Osteocyte (in vitro differentiated cells): ENCODE measurements at regions not wholly inside any gene's neighbourhood (a gene's known extent, or its start where the extent isn't known, plus 50 kb on each side); places are given as distances from the start of the nearest gene placed in this dataset.
"Not testable (repeated sequence)": the region's sequence is repeated elsewhere in the genome, so short reads cannot be mapped to it uniquely, and the experiment has no call there.

ENCODE experiments used
- DNase-seq: peaks from one replicate; pipeline ENCODE4 v3.0.0; 2021; ENCODE audit warnings: mixed read lengths; ENCODE audit not compliant: unreplicated experiment; ENCODE audit errors: extremely low spot score
- H3K27ac Mint-ChIP-seq: one replicate; pipeline ENCODE4 v1.8.0; 2021; ENCODE audit warnings: mild to moderate bottlenecking, mixed read lengths; ENCODE audit not compliant: unreplicated experiment
- H3K27me3 Mint-ChIP-seq: one replicate; pipeline ENCODE4 v1.8.0; 2021; ENCODE audit warnings: mixed read lengths; ENCODE audit not compliant: unreplicated experiment
- H3K36me3 Mint-ChIP-seq: one replicate; pipeline ENCODE4 v1.8.0; 2021; ENCODE audit warnings: mixed read lengths; ENCODE audit not compliant: unreplicated experiment
- H3K4me1 Mint-ChIP-seq: one replicate; pipeline ENCODE4 v1.8.0; 2021; ENCODE audit warnings: mixed read lengths; ENCODE audit not compliant: unreplicated experiment
- H3K4me3 Mint-ChIP-seq: one replicate; pipeline ENCODE4 v1.8.0; 2021; ENCODE audit warnings: mild to moderate bottlenecking, moderate library complexity, mixed read lengths; ENCODE audit not compliant: unreplicated experiment
- H3K9me3 Mint-ChIP-seq: one replicate; pipeline ENCODE4 v1.8.0; 2021; ENCODE audit warnings: mixed read lengths; ENCODE audit not compliant: unreplicated experiment
- TF ChIP-seq, protein P1 (sequence below): fragments of 200-600 bp; sonication (generic); IDR thresholded peaks from 2 replicates; pipeline ENCODE4 v1.5.0; 2021; ENCODE audit warnings: antibody characterized with exemption, mild to moderate bottlenecking, moderate library complexity

- TF ChIP-seq, protein P1, sequence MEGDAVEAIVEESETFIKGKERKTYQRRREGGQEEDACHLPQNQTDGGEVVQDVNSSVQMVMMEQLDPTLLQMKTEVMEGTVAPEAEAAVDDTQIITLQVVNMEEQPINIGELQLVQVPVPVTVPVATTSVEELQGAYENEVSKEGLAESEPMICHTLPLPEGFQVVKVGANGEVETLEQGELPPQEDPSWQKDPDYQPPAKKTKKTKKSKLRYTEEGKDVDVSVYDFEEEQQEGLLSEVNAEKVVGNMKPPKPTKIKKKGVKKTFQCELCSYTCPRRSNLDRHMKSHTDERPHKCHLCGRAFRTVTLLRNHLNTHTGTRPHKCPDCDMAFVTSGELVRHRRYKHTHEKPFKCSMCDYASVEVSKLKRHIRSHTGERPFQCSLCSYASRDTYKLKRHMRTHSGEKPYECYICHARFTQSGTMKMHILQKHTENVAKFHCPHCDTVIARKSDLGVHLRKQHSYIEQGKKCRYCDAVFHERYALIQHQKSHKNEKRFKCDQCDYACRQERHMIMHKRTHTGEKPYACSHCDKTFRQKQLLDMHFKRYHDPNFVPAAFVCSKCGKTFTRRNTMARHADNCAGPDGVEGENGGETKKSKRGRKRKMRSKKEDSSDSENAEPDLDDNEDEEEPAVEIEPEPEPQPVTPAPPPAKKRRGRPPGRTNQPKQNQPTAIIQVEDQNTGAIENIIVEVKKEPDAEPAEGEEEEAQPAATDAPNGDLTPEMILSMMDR: no peak
- no peaks in the 10 kb centered on the region for H3K9me3 Mint-ChIP-seq
- no peaks in the 10 kb centered on the region for H3K4me1 Mint-ChIP-seq
- no peaks in the 10 kb centered on the region for H3K27me3 Mint-ChIP-seq
- no peak overlapping the region for H3K27ac Mint-ChIP-seq
- DNase-seq: no peak
- H3K36me3 Mint-ChIP-seq: no peaks in the 10 kb centered on the region
- no peak overlapping the region for H3K4me3 Mint-ChIP-seq
These were observed 149.3 kb upstream of the LRFN5 start for GRCh38 chr14:41457393-41457792.

DNA sequence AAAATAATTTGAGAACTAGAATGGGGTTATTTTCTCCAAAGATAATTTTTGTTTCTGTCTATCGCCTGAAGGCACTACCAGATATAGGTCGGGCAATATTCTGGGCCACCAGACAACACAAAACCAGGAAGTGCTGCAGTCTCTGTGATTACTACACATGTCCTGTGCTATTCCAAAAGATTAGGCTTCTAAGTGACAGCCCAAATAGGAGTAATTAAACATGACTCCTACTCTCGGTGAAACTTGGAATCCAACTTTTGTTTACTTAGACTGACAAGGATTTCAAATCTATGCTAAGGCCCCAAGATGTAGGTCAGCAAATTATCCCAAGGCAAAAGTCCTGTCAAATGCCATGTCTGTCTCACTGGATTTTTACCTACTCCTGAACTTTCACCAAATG is 157.6 kb upstream of the LRFN5 start:
- Mint-ChIP-seq H3K4me1 (no peaks in the 10 kb centered on the region), H3K27ac (no peak overlapping the region), H3K36me3 (no peaks in the 10 kb centered on the region), H3K27me3 (no peaks in the 10 kb centered on the region), H3K4me3 (no peak overlapping the region), H3K9me3 (no peaks in the 10 kb centered on the region)
- TF ChIP-seq, protein P1: no peak
- no peak for DNase-seq

DNA sequence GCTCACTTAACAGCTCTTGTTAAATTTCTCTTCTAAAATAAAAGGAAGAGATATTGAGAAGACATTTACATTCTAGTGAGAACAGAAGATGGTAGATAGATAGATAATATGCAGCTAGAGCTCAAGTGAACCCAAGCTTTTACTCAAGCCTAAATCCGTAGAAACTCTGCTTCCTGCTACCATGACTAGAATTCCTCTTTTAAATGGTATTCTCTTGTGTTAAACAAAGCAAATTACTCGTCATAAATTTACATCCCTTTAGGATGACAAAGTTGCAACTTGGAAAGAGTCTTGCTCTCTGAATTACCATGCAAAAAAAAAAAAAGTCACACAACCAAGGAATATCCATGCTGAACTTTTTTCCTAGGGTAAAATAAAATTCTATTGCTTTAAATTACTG is 160.7 kb upstream of the LRFN5 start:
- no peaks in the 10 kb centered on the region for H3K36me3 Mint-ChIP-seq
- H3K9me3 Mint-ChIP-seq: no peaks in the 10 kb centered on the region
- no peaks in the 10 kb centered on the region for H3K27me3 Mint-ChIP-seq
- TF ChIP-seq, protein P1: no peak
- H3K4me1 Mint-ChIP-seq: no peaks in the 10 kb centered on the region
- no peak for DNase-seq
- H3K27ac Mint-ChIP-seq: no peak overlapping the region
- no peak overlapping the region for H3K4me3 Mint-ChIP-seq

DNA sequence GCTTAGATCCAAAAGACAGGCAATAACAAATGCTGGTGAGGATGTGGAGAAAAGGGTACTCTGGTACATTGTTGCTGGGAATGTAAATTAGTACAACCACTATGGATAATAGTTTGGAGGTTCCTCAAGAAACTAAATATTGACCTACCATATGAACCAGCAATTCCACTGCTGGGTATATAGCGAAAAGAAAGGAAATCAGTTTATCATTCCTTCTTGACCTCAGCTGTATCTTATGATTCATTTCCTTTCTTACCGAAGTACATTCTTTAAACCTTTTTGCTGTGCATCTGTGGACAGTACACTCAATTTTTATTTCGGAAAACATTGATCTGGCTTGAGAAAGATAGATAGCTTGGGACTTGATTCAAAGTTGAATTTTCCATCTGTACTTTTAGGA is 183.2 kb upstream of the LRFN5 start:
- Mint-ChIP-seq H3K27ac (no peak overlapping the region), H3K27me3 (no peaks in the 10 kb centered on the region), H3K4me3 (no peak overlapping the region), H3K9me3 (peaks cover 4% of the 10 kb centered on the region), H3K36me3 (no peaks in the 10 kb centered on the region), H3K4me1 (no peaks in the 10 kb centered on the region)
- TF ChIP-seq, protein P1: no peak
- no peak for DNase-seq

DNA sequence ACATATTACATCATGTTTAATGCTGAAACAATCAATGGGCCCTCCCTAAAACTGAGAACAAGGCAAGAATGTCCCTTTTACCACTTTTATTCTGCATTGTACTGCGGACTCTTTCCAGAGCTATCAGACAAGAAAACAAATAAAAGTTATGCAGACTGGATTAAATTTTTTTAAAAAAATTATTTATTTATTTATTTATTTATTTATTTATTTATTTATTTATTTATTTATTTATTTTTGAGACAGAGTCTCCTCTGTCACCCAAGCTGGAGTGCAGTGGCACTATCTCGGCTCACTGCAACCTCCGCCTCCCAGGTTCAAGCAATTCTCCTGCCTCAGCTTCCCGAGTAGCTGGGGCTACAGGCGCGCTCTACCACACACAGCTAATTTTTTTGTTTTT is 185.4 kb upstream of the LRFN5 start:
- H3K36me3 Mint-ChIP-seq, H3K9me3 Mint-ChIP-seq, DNase-seq, H3K27me3 Mint-ChIP-seq, H3K4me1 Mint-ChIP-seq, H3K27ac Mint-ChIP-seq, H3K4me3 Mint-ChIP-seq: not testable (repeated sequence)

- TF ChIP-seq, protein P1: no peak
- no peak for DNase-seq
- H3K9me3 Mint-ChIP-seq: peaks cover 7% of the 10 kb centered on the region
- H3K4me1 Mint-ChIP-seq: no peaks in the 10 kb centered on the region
- no peak overlapping the region for H3K27ac Mint-ChIP-seq
- H3K4me3 Mint-ChIP-seq: no peak overlapping the region
- no peaks in the 10 kb centered on the region for H3K27me3 Mint-ChIP-seq
- no peaks in the 10 kb centered on the region for H3K36me3 Mint-ChIP-seq
These were observed 187.0 kb upstream of the LRFN5 start for GRCh38 chr14:41419709-41420108.
